CD4-positive, alpha-beta T cell (primary cell): ENCODE measurements at regions not wholly inside any gene's neighbourhood (a gene's known extent, or its start where the extent isn't known, plus 50 kb on each side); places are given as distances from the start of the nearest gene placed in this dataset.

ENCODE experiments used
- ATAC-seq: fragments of 200-7000 bp; cut with Tn5 transposase; one replicate; pipeline ENCODE4 v1.10.0; 2022; ENCODE audit warnings: mild to moderate bottlenecking; ENCODE audit not compliant: poor library complexity
- CTCF ChIA-PET: fragments of 350-600 bp; sonication (Branson Sonifier 250); formaldehyde crosslinking; loops from one replicate; lab custom pipeline; 2021; ENCODE audit warnings: antibody characterized with exemption, inconsistent platforms; lab: Charles Lee
- POLR2A ChIA-PET: fragments of 350-600 bp; sonication (Branson Sonifier 250); formaldehyde crosslinking; loops from one replicate; lab custom pipeline; 2021; ENCODE audit warnings: antibody characterized with exemption, inconsistent platforms; lab: Charles Lee
- DNase-seq, 14 experiments: peaks; one replicate each; pipeline ENCODE4 v3.0.0-alpha.2; 2013 to 2020; ENCODE audit warnings: mixed read lengths in 2 of 14
- H3K27ac ChIP-seq, 2 donors: one replicate each; pipeline versions ENCODE4 v1.5.1 to v1.7.0; 2013; ENCODE audit warnings: low read length in 2 of 2, low read depth in 1 of 2, mild to moderate bottlenecking in 1 of 2
- H3K27me3 ChIP-seq, 2 experiments: 1 replicate in 1 of 2; 2 replicates in 1 of 2; pipeline versions ENCODE4 v1.6.1 to v1.7.0; 2013; ENCODE audit warnings: low read length in 2 of 2, control low read depth in 1 of 2, mild to moderate bottlenecking in 1 of 2, moderate library complexity in 1 of 2; ENCODE audit not compliant: insufficient read depth in 2 of 2, control insufficient read depth in 1 of 2
- H3K36me3 ChIP-seq: one replicate; pipeline ENCODE4 v1.6.1; 2013; ENCODE audit warnings: low read length, control low read depth; ENCODE audit not compliant: insufficient read depth
- H3K4me1 ChIP-seq: one replicate; pipeline ENCODE4 v1.6.1; 2013; ENCODE audit warnings: low read length, control low read depth; ENCODE audit not compliant: insufficient read depth
- H3K4me3 ChIP-seq: one replicate; pipeline ENCODE4 v1.5.1; 2013; ENCODE audit warnings: mild to moderate bottlenecking, low read length, moderate library complexity
- H3K9me3 ChIP-seq, 2 experiments: 1 replicate in 1 of 2; 2 replicates in 1 of 2; pipeline versions ENCODE4 v1.6.1 to v1.7.0; 2013; ENCODE audit warnings: low read length in 2 of 2, mild to moderate bottlenecking in 2 of 2, control low read depth in 1 of 2, moderate library complexity in 1 of 2; ENCODE audit not compliant: control insufficient read depth in 1 of 2, insufficient read depth in 1 of 2
- H3K27ac Mint-ChIP-seq: one replicate; pipeline ENCODE4 v1.8.0; 2020; ENCODE audit warnings: mixed read lengths
- H3K27me3 Mint-ChIP-seq: one replicate; pipeline ENCODE4 v1.8.0; 2021; ENCODE audit warnings: mixed read lengths
- H3K36me3 Mint-ChIP-seq: one replicate; pipeline ENCODE4 v1.8.0; 2021; ENCODE audit warnings: low read depth, mixed read lengths
- H3K4me1 Mint-ChIP-seq: one replicate; pipeline ENCODE4 v1.8.0; 2021; ENCODE audit warnings: low read depth, mixed read lengths
- H3K4me3 Mint-ChIP-seq: one replicate; pipeline ENCODE4 v1.8.0; 2020; ENCODE audit warnings: mild to moderate bottlenecking, mixed read lengths
- H3K9me3 Mint-ChIP-seq: one replicate; pipeline ENCODE4 v1.8.0; 2020; ENCODE audit warnings: mixed read lengths
- intact Hi-C, 2 experiments: fragments of 100-400 bp; cut with DNase I in 1 of 2; cut with micrococcal nuclease in 1 of 2; formaldehyde crosslinking; loops; one replicate each; pipeline versions ENCODE4 v1.15.1 to v1.9.0; 2023 to 2025; cut with DNase I, micrococcal nuclease
- TF ChIP-seq, protein P1 (sequence below): fragments of 200-600 bp; IDR thresholded peaks from one replicate; pipeline ENCODE4 v1.8.0; 2022; ENCODE audit warnings: antibody characterized with exemption, mild to moderate bottlenecking

- TF ChIP-seq, protein P1, sequence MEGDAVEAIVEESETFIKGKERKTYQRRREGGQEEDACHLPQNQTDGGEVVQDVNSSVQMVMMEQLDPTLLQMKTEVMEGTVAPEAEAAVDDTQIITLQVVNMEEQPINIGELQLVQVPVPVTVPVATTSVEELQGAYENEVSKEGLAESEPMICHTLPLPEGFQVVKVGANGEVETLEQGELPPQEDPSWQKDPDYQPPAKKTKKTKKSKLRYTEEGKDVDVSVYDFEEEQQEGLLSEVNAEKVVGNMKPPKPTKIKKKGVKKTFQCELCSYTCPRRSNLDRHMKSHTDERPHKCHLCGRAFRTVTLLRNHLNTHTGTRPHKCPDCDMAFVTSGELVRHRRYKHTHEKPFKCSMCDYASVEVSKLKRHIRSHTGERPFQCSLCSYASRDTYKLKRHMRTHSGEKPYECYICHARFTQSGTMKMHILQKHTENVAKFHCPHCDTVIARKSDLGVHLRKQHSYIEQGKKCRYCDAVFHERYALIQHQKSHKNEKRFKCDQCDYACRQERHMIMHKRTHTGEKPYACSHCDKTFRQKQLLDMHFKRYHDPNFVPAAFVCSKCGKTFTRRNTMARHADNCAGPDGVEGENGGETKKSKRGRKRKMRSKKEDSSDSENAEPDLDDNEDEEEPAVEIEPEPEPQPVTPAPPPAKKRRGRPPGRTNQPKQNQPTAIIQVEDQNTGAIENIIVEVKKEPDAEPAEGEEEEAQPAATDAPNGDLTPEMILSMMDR: no peak
- Histone ChIP-seq H3K27ac (no peak overlapping the region), H3K4me3 (no peak overlapping the region), H3K9me3 (peaks cover 0 to 4% of the 10 kb centered on the region in 2 experiments), H3K27me3 (no peaks in the 10 kb centered on the region), H3K36me3 (no peaks in the 10 kb centered on the region), H3K4me1 (no peaks in the 10 kb centered on the region)
- CTCF ChIA-PET: no interaction called here
- H3K4me1 Mint-ChIP-seq: no peaks in the 10 kb centered on the region
- DNase-seq (no peak), ATAC-seq (no peak)
- POLR2A ChIA-PET: no interaction called here
- H3K4me3 Mint-ChIP-seq: no peak overlapping the region
- no peaks in the 10 kb centered on the region for H3K36me3 Mint-ChIP-seq
- H3K27ac Mint-ChIP-seq: no peak overlapping the region
- no peaks in the 10 kb centered on the region for H3K27me3 Mint-ChIP-seq
- intact Hi-C loops: no loop called here
- H3K9me3 Mint-ChIP-seq: peaks cover 18% of the 10 kb centered on the region
Measured at GRCh38 chr5:23963449-23963848, 456.0 kb downstream of the PRDM9 start.

GRCh38 chr5:23977365-23977764 lies 470.0 kb downstream of the PRDM9 start:
- Histone ChIP-seq H3K4me1 (no peaks in the 10 kb centered on the region), H3K36me3 (no peaks in the 10 kb centered on the region), H3K27ac (no peak overlapping the region), H3K9me3 (peaks cover 4 to 15% of the 10 kb centered on the region in 2 experiments), H3K27me3 (no peaks in the 10 kb centered on the region), H3K4me3 (no peak overlapping the region)
- TF ChIP-seq, protein P1: no peak
- peaks cover 22% of the 10 kb centered on the region for H3K9me3 Mint-ChIP-seq
- DNase-seq (no peak), ATAC-seq (no peak)
- no peaks in the 10 kb centered on the region for H3K27me3 Mint-ChIP-seq
- intact Hi-C loops: no loop called here
- H3K36me3 Mint-ChIP-seq: no peaks in the 10 kb centered on the region
- no peaks in the 10 kb centered on the region for H3K4me1 Mint-ChIP-seq
- ChIA-PET CTCF (no interaction called here), POLR2A (no interaction called here)
- no peak overlapping the region for H3K4me3 Mint-ChIP-seq
- no peak overlapping the region for H3K27ac Mint-ChIP-seq

DNA sequence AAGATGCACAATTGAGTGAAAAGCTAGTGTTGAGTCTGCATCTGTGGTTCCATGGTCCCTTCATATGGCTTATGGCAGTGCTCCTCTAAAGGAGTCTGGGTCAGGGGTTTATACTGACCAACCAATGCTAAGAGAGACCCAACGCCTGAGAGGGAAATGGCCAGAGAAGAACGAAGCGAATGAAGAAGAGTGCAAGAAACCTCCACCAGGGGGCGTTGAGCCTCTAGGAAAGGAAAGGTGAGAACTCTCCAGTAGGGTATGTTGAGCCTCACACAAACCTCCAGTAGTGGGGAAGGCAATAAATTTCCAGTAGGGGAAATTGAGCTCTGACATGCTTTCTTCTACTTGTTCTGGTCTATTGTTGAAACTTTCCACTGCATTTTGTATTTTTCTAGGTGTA lies 470.6 kb downstream of the PRDM9 start:
- H3K4me3 ChIP-seq: no peak overlapping the region
- ATAC-seq (no peak), DNase-seq (no peak)
- no peaks in the 10 kb centered on the region for H3K27me3 ChIP-seq
- POLR2A ChIA-PET: no interaction called here
- peaks cover 4 to 15% of the 10 kb centered on the region in 2 experiments for H3K9me3 ChIP-seq
- H3K36me3 Mint-ChIP-seq: no peaks in the 10 kb centered on the region
- H3K27ac Mint-ChIP-seq: no peak overlapping the region
- CTCF ChIA-PET: no interaction called here
- H3K27ac ChIP-seq: no peak overlapping the region
- no peaks in the 10 kb centered on the region for H3K4me1 Mint-ChIP-seq
- intact Hi-C loops: no loop called here
- H3K9me3 Mint-ChIP-seq: peaks cover 25% of the 10 kb centered on the region
- no peaks in the 10 kb centered on the region for H3K36me3 ChIP-seq
- TF ChIP-seq, protein P1: no peak
- H3K4me3 Mint-ChIP-seq: no peak overlapping the region
- H3K27me3 Mint-ChIP-seq: no peaks in the 10 kb centered on the region
- H3K4me1 ChIP-seq: no peaks in the 10 kb centered on the region
